ENCODE measurements at regions not wholly inside any gene's neighbourhood (a gene's known extent, or its start where the extent isn't known, plus 50 kb on each side); places are given as distances from the start of the nearest gene placed in this dataset.

DNA sequence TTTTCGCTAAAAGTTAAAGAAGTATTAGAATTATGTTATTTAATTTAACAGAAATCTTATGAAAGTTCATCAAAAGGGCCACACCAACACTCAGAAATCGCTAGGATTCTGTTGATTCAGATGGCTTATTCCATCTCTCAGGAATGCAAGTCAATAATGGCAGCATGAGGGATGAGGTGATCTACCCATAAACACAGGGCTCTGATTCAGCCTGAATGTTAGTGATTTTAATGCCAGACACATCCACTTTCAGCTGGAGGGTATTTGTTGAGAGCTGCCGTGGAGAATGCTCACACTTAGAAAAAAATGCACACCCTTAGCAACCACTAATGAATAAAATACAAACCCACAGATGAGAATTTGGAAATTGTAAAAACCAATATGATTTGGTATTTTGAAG is 173.3 kb upstream of the ERBB4 start:
- H3K4me3 ChIP-seq (ENCODE audit: low read depth, low read length): no peak overlapping the region
- TF ChIP-seq, protein P1, sequence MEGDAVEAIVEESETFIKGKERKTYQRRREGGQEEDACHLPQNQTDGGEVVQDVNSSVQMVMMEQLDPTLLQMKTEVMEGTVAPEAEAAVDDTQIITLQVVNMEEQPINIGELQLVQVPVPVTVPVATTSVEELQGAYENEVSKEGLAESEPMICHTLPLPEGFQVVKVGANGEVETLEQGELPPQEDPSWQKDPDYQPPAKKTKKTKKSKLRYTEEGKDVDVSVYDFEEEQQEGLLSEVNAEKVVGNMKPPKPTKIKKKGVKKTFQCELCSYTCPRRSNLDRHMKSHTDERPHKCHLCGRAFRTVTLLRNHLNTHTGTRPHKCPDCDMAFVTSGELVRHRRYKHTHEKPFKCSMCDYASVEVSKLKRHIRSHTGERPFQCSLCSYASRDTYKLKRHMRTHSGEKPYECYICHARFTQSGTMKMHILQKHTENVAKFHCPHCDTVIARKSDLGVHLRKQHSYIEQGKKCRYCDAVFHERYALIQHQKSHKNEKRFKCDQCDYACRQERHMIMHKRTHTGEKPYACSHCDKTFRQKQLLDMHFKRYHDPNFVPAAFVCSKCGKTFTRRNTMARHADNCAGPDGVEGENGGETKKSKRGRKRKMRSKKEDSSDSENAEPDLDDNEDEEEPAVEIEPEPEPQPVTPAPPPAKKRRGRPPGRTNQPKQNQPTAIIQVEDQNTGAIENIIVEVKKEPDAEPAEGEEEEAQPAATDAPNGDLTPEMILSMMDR (IDR thresholded peaks at IDR 0.05; ENCODE audit: low read depth, low read length): no peak

DNA sequence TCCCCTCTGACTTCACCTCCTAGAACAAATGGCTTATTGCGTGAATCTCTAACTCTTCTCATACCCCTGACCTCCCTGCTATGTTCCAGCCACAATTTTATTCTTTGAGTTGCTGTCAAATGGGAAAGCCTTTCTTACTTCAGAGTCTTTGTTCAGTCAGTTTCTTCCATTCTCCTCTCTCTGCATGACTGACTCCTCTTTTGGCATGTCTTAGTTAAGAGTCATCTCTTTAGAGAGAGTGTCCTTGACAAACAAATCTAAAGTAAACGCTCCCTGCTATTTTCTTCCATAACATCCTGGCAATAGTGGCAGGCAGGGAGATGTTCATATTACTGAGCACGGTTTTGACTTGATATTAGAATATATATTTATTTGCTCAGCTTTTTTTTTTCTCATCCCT is 170.7 kb upstream of the ERBB4 start:
- TF ChIP-seq, protein P1 (IDR thresholded peaks at IDR 0.05; ENCODE audit: low read depth, low read length): no peak
- no peak overlapping the region for H3K4me3 ChIP-seq (ENCODE audit: low read depth, low read length)

DNA sequence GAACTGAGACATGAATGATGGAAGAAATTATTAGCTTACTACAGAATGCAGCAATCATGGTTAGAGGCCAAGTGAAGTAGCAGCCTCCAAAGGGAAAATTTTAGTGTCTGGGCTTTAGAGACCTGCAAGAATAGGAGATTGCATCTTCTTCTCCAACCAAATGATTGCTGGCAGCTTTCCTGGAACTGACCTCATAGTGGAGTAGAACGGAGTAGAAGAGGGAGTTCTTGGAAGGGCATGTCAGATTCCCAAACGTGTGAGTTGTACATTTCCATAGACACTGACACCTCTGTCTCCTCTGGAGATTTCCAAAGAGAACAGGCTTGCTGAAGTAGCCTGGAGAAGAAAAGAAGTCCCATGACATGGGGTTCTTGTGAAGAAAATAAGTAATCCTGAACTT is 169.8 kb upstream of the ERBB4 start:
- TF ChIP-seq, protein P1 (IDR thresholded peaks at IDR 0.05; ENCODE audit: low read depth, low read length): no peak
- H3K4me3 ChIP-seq (ENCODE audit: low read depth, low read length): no peak overlapping the region

DNA sequence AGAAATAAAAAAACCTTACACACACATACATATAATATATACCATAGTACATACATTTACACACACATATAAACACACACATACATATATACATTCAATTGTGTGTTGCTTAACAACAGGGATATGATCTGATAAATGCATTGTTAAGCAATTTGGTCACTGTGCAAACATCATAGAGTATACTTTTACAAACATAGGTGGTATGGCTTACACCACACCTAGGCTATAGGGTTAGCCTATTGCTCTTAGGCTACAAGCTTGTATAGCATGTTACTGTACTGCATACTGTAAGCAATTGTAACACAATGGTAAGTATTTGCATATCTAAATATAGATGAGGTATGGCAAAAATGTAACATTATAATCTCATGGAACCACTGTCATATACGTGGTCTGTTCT is 156.8 kb upstream of the ERBB4 start:
- TF ChIP-seq, protein P1 (IDR thresholded peaks at IDR 0.05; ENCODE audit: low read depth, low read length): no peak

DNA sequence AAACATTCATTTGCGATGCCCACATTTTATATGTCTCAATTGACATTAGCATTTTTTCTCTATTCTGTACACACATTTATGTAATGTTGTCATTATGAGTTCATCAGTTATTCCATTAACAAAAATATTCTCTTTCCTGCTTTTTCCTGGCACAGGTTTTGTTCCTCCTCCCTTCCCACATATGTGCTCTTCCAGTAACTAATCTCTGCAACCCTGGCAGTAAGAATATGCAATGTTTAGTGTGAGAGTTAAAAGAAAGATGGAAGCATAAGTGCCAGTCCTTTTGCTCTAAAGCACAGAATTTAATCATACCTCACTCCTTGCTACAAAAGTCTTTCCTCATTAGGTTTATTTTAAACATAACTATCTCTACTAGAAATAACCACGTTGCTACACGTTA is 155.8 kb upstream of the ERBB4 start:
- no peak overlapping the region for H3K4me3 ChIP-seq (ENCODE audit: low read depth, low read length)
- TF ChIP-seq, protein P1 (IDR thresholded peaks at IDR 0.05; ENCODE audit: low read depth, low read length): no peak

More for the DNA sequence above, 156.8 kb upstream of the ERBB4 start:
- no peak overlapping the region for H3K4me3 ChIP-seq (ENCODE audit: low read depth, low read length)

DNA sequence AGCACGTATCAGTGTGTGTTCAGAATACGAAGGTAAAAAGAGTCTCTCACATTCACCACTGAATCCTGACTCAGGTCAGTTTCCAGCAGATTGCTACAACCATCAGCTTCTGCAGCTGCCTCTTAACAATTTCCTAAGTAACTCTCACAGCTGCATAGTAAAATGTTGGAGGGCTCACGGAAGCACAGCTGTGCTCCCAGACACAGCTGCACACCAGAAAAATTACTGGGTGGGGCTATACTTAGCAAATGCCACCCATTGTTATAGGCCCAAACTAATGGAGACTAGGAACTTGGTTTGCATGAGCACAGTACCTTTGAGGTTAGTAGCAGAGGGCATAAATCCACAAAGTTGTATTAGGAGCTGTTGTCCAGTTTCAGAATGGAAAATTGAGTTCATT is 153.9 kb upstream of the ERBB4 start:
- TF ChIP-seq, protein P1 (IDR thresholded peaks at IDR 0.05; ENCODE audit: low read depth, low read length): no peak
- no peak overlapping the region for H3K4me3 ChIP-seq (ENCODE audit: low read depth, low read length)

DNA sequence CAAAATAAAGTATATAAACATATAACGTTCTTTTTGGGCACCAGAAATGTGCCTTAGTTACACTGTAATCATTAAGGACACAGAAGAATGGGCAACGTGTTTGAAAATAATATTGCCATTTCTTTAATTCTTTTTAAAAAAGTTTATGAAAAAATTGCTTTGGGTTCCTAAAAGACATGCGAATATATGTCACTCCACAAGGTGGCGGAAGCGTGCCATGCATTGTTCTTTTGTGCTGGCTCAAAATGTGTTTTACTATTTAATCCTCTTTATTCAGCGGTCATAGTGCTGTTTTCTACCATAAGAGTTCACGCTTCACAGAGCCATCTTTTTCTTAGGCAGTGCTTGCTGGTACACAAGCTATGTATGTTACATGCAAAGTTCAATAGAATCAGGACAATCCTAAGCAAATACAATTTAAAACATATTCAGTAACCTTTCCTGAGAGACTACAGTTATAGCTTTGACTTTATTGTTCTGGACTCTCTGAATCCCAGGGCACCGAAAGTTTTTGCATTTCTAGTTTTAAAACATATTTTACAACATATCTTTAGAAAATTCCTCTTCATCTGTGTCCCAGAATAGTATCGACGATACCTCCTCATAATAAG is 147.8 kb upstream of the ERBB4 start:
- H3K4me3 ChIP-seq (ENCODE audit: low read depth, low read length): no peak overlapping the region
- TF ChIP-seq, protein P1 (IDR thresholded peaks at IDR 0.05; ENCODE audit: low read depth, low read length): peak; percentile 68

Measured in WI38 (cell line).